ENCODE measurements at regions not wholly inside any gene's neighbourhood (a gene's known extent, or its start where the extent isn't known, plus 50 kb on each side); places are given as distances from the start of the nearest gene placed in this dataset.
A peak's percentile ranks its signal among the peaks of the same experiment; 100 is the strongest.

GRCh38 chr2:241936457-241937133 is 67.1 kb downstream of the RTP5 start:
- no peak for TF ChIP-seq CTCF (conservative IDR thresholded peaks at IDR 0.05)
- no peak for TF ChIP-seq ZFX (IDR thresholded peaks at IDR 0.05)

DNA sequence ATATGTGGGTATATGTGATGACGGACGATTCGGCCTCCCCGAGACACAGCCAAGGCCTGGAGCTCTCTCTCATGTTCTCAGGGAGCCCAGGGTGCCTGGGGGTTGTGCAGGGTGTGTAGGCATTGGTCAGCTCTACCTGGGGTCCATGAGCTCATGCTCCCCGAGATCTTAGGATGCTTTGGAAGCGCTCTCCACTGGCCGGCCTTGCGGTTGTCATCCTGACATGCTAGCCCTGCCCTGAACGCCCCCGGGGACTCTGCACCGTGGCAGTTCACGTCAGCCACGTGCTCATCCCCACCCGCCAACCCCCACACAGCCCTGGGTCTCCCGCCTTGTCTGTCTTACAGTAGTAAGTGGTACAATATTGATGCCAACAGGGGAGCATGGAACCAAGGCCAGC is 67.8 kb downstream of the RTP5 start:
- H3K27ac ChIP-seq, result no peak overlapping the region
- TF ChIP-seq ZFX (IDR thresholded peaks at IDR 0.05) (no peak), CTCF (conservative IDR thresholded peaks at IDR 0.05) (no peak)

More at GRCh38 chr2:241936457-241937133, 67.1 kb downstream of the RTP5 start:
- no peak overlapping the region for H3K27ac ChIP-seq

- H3K27ac ChIP-seq, result peak overlapping the region; percentile 37
- no peak for TF ChIP-seq CTCF (conservative IDR thresholded peaks at IDR 0.05)
- TF ChIP-seq ZFX (IDR thresholded peaks at IDR 0.05), result no peak
These were observed 70.0 kb downstream of the RTP5 start for GRCh38 chr2:241939541-241939940.

- TF ChIP-seq CTCF (conservative IDR thresholded peaks at IDR 0.05), result peak; percentile 63
- TF ChIP-seq ZFX (IDR thresholded peaks at IDR 0.05), result no peak
- no peak overlapping the region; the same call in 1 of the 2 replicates for H3K27ac ChIP-seq
These were observed 70.8 kb downstream of the RTP5 start for GRCh38 chr2:241940329-241940728.

DNA sequence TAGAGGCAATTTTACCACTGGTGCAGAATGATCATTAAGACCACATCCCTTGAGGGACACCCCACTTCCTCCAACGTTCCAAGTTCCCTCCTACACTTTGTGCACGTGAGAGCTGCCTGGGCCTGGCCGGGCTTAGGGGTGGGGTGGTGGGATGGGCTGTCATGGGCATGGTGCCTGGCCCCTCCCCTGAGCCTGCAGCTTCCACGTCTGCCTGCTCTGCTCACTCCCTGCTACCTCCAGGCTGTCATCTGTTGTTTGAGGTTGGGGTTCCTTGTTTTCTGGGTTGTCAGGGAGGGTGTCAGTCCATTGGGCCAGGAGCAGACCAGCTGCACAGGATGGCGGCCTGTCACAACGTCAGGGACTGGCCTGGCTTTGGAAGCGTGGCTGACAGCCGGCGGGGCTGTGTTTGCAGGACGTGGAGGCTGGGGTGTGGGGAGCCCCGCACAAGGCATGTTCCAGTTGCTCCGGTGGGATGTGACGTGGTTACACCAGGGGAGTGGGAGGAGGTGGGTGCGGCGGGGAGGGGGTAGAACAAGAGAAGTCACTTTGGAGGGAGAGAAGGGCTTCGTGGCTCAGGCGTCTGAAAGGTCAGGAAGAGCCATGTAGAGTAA is 72.3 kb downstream of the RTP5 start:
- H3K27ac ChIP-seq, result no peak overlapping the region
- TF ChIP-seq CTCF (conservative IDR thresholded peaks at IDR 0.05), result no peak
- no peak for TF ChIP-seq ZFX (IDR thresholded peaks at IDR 0.05)

GRCh38 chr2:241942416-241943208 is 73.1 kb downstream of the RTP5 start:
- H3K27ac ChIP-seq, result no peak overlapping the region
- no peak for TF ChIP-seq ZFX (IDR thresholded peaks at IDR 0.05)
- no peak for TF ChIP-seq CTCF (conservative IDR thresholded peaks at IDR 0.05)
